HFF-Myc (cell line): ENCODE measurements at regions not wholly inside any gene's neighbourhood (a gene's known extent, or its start where the extent isn't known, plus 50 kb on each side); places are given as distances from the start of the nearest gene placed in this dataset.

Source experiments
- DNase-seq: peaks from one replicate; pipeline ENCODE4 v3.0.0-alpha.2; 2011; ENCODE audit warnings: low read depth; ENCODE audit errors: extremely low read depth
- H3K4me3 ChIP-seq: replicated peaks from 2 replicates; pipeline ENCODE4 v1.5.1; 2011; ENCODE audit warnings: low read depth, mild to moderate bottlenecking, control low read depth, low read length
- CTCF ChIP-seq: IDR thresholded peaks from 2 replicates; pipeline ENCODE4 v1.5.1; 2012; ENCODE audit warnings: mild to moderate bottlenecking, low read depth, low read length, control low read depth; ENCODE audit errors: missing control alignments

- no peak for DNase-seq
Observed at GRCh38 chr17:77420804-77421629, 280.2 kb downstream of the SEC14L1 start.

GRCh38 chr17:77421630-77421972 lies 280.8 kb downstream of the SEC14L1 start:
- no peak for TF ChIP-seq CTCF
- no peak for DNase-seq
- H3K4me3 ChIP-seq, result no peak overlapping the region

More at GRCh38 chr17:77420804-77421629, 280.2 kb downstream of the SEC14L1 start:
- TF ChIP-seq CTCF, result no peak
- H3K4me3 ChIP-seq, result 0 out of 2 replicates have a peak overlapping the region, but pooled peaks have one; percentile 11

- no peak for DNase-seq
- no peak overlapping the region for H3K4me3 ChIP-seq
- no peak for TF ChIP-seq CTCF
Observed at GRCh38 chr17:77422104-77422747, 281.5 kb downstream of the SEC14L1 start.

GRCh38 chr17:77422748-77423113 lies 282.0 kb downstream of the SEC14L1 start:
- no peak for TF ChIP-seq CTCF
- H3K4me3 ChIP-seq, result no peak overlapping the region
- DNase-seq, result no peak

GRCh38 chr17:77423589-77424451 lies 283.1 kb downstream of the SEC14L1 start:
- H3K4me3 ChIP-seq, result no peak overlapping the region
- no peak for DNase-seq
- no peak for TF ChIP-seq CTCF

- no peak for DNase-seq
- TF ChIP-seq CTCF, result no peak
Observed at GRCh38 chr17:77424585-77425344, 284.0 kb downstream of the SEC14L1 start.

More at GRCh38 chr17:77424585-77425344, 284.0 kb downstream of the SEC14L1 start:
- no peak overlapping the region for H3K4me3 ChIP-seq
